Fibroblast of lung (primary cell): ENCODE measurements at regions not wholly inside any gene's neighbourhood (a gene's known extent, or its start where the extent isn't known, plus 50 kb on each side); places are given as distances from the start of the nearest gene placed in this dataset.
"Not testable (repeated sequence)": the region's sequence is repeated elsewhere in the genome, so short reads cannot be mapped to it uniquely, and the experiment has no call there.

Experiments
- DNase-seq, 2 donors: peaks; one replicate each; pipeline versions ENCODE4 v3.0.0 to v3.0.0-alpha.2; 2010; ENCODE audit warnings: low read depth in 2 of 2
- H2AFZ ChIP-seq: 2 replicates; pipeline ENCODE4 v1.5.1; 2012; ENCODE audit warnings: low read length, control low read depth, inconsistent platforms
- H3K27ac ChIP-seq: 2 replicates; pipeline ENCODE4 v1.5.1; 2011; ENCODE audit warnings: low read length, control low read depth; ENCODE audit not compliant: insufficient read depth
- H3K27me3 ChIP-seq: 2 replicates; pipeline ENCODE4 v1.5.1; 2011; ENCODE audit warnings: mild to moderate bottlenecking, low read length; ENCODE audit not compliant: control insufficient read depth, insufficient read depth
- H3K36me3 ChIP-seq: 2 replicates; pipeline ENCODE4 v1.5.1; 2011; ENCODE audit warnings: low read length; ENCODE audit not compliant: control insufficient read depth, insufficient read depth
- H3K4me1 ChIP-seq: 2 replicates; pipeline ENCODE4 v1.5.1; 2011; ENCODE audit warnings: low read length; ENCODE audit not compliant: control insufficient read depth, insufficient read depth; ENCODE audit errors: extremely low read depth
- H3K4me2 ChIP-seq: 2 replicates; pipeline ENCODE4 v1.5.1; 2011; ENCODE audit warnings: low read length, control low read depth; ENCODE audit not compliant: insufficient read depth; ENCODE audit errors: extremely low read depth
- H3K4me3 ChIP-seq, 4 experiments: fragments of 200-600 bp in 1 of 4; sonication (generic) in 1 of 4; replicated peaks in 1 of 4; 2 replicates each; pipeline ENCODE4 v1.5.1; 2011 to 2016; ENCODE audit warnings: low read length in 4 of 4, low read depth in 3 of 4, mild to moderate bottlenecking in 3 of 4, control low read depth in 2 of 4, inconsistent platforms in 1 of 4, mixed read lengths in 1 of 4; ENCODE audit not compliant: insufficient read depth in 1 of 4; ENCODE audit errors: control extremely low read depth in 1 of 4
- H3K79me2 ChIP-seq: 2 replicates; pipeline ENCODE4 v1.5.1; 2012; ENCODE audit warnings: mild to moderate bottlenecking, low read length, inconsistent platforms; ENCODE audit not compliant: control insufficient read depth, insufficient read depth
- H3K9ac ChIP-seq: 2 replicates; pipeline ENCODE4 v1.5.1; 2011; ENCODE audit warnings: mild to moderate bottlenecking, low read length, control low read depth; ENCODE audit not compliant: insufficient read depth
- H3K9me3 ChIP-seq: 2 replicates; pipeline ENCODE4 v1.5.1; 2012; ENCODE audit warnings: low read depth, low read length; ENCODE audit not compliant: control insufficient read depth, insufficient read depth
- H4K20me1 ChIP-seq: 2 replicates; pipeline ENCODE4 v1.5.1; 2011; ENCODE audit warnings: low read length; ENCODE audit not compliant: control insufficient read depth, insufficient read depth; ENCODE audit errors: extremely low read depth
- EZH2 ChIP-seq: IDR thresholded peaks from 2 replicates; pipeline ENCODE4 v1.5.1; 2012; ENCODE audit warnings: low read length, control low read depth, mild to moderate bottlenecking; ENCODE audit errors: missing control alignments
- TF ChIP-seq, protein P1 (sequence below), 2 donors: IDR thresholded peaks in 1 of 2; conservative IDR thresholded peaks in 1 of 2; 1 replicate in 1 of 2; 2 replicates in 1 of 2; pipeline ENCODE4 v1.5.1; 2011 to 2012; ENCODE audit warnings: low read length in 2 of 2, control low read depth in 1 of 2, inconsistent platforms in 1 of 2, low read depth in 1 of 2, mild to moderate bottlenecking in 1 of 2

DNA sequence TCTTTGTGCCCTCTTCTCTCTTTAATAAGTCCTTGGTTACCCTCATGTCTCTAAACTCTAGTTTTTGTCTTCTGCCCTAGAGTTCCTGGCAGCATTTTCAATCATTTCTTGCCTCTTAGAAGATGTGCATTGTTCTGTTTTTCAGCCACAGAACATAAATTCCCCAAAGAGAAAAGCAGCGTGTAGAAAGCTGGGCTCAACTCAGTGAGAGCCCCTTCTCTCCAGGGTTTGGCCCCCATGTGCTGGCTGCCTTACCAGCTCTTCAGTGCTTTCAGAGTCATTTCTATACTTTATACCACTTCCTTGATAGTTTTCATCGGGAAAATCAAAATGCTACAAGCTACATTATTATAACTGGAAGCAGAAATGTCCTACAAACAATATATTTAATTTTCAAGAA is 369.1 kb upstream of the GRM7 start:
- no peak overlapping the region for H3K27ac ChIP-seq
- no peak overlapping the region for H3K9ac ChIP-seq
- no peaks in the 10 kb centered on the region for H3K4me1 ChIP-seq
- H3K36me3 ChIP-seq: no peaks in the 10 kb centered on the region
- no peaks in the 10 kb centered on the region for H4K20me1 ChIP-seq
- H3K79me2 ChIP-seq: no peaks in the 10 kb centered on the region
- no peak overlapping the region for H2AFZ ChIP-seq
- H3K9me3 ChIP-seq: no peaks in the 10 kb centered on the region
- H3K4me3 ChIP-seq: no peak overlapping the region
- no peak for TF ChIP-seq EZH2
- TF ChIP-seq, protein P1, sequence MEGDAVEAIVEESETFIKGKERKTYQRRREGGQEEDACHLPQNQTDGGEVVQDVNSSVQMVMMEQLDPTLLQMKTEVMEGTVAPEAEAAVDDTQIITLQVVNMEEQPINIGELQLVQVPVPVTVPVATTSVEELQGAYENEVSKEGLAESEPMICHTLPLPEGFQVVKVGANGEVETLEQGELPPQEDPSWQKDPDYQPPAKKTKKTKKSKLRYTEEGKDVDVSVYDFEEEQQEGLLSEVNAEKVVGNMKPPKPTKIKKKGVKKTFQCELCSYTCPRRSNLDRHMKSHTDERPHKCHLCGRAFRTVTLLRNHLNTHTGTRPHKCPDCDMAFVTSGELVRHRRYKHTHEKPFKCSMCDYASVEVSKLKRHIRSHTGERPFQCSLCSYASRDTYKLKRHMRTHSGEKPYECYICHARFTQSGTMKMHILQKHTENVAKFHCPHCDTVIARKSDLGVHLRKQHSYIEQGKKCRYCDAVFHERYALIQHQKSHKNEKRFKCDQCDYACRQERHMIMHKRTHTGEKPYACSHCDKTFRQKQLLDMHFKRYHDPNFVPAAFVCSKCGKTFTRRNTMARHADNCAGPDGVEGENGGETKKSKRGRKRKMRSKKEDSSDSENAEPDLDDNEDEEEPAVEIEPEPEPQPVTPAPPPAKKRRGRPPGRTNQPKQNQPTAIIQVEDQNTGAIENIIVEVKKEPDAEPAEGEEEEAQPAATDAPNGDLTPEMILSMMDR (conservative IDR thresholded peaks at IDR 0.05 in 1 of 2, IDR thresholded peaks at IDR 0.05 in 1 of 2; ENCODE audit: low read depth in 1 of 2, low read length in 2 of 2): no peak
- no peaks in the 10 kb centered on the region for H3K27me3 ChIP-seq
- DNase-seq: no peak
- H3K4me2 ChIP-seq: no peak overlapping the region

DNA sequence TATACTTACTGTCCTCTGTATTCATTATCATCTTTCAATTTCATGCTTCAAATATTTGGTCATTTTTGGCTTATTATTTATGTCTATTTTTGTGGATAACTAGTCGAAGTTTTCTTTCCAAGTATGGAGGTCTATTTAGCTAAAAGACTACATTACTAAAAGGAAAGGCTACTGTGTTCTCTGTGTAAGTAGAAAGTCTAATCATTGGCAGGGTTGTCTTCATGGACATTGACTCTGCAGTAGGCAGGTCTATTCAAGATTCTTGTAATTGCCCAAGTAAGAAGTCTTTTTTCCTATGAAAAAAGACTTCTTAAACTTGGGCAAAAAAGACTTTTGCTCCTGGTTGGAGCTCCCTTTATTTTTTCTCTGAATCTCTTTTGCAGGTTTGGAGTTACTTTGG is 368.6 kb upstream of the GRM7 start:
- DNase-seq: no peak
- H2AFZ ChIP-seq: no peak overlapping the region
- H3K36me3 ChIP-seq: no peaks in the 10 kb centered on the region
- H3K79me2 ChIP-seq: no peaks in the 10 kb centered on the region
- H3K4me3 ChIP-seq: no peak overlapping the region
- H3K9ac ChIP-seq: no peak overlapping the region
- H4K20me1 ChIP-seq: no peaks in the 10 kb centered on the region
- H3K4me2 ChIP-seq: no peak overlapping the region
- H3K9me3 ChIP-seq: no peaks in the 10 kb centered on the region
- no peaks in the 10 kb centered on the region for H3K27me3 ChIP-seq
- H3K27ac ChIP-seq: no peak overlapping the region
- H3K4me1 ChIP-seq: no peaks in the 10 kb centered on the region
- TF ChIP-seq, protein P1 (conservative IDR thresholded peaks at IDR 0.05 in 1 of 2, IDR thresholded peaks at IDR 0.05 in 1 of 2; ENCODE audit: low read depth in 1 of 2, low read length in 2 of 2): no peak
- no peak for TF ChIP-seq EZH2

DNA sequence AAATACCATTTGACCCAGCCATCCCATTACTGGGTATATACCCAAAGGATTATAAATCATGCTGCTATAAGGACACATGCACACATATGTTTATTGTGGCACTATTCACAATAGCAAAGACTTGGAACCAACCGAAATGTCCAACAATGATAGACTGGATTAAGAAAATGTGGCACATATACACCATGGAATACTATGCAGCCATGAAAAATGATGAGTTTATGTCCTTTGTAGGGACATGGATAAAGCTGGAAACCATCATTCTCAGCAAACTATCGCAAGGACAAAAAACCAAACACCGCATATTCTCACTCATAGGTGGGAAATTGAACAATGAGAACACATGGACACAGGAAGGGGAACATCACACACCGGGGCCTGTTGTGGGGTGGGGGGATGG is 362.0 kb upstream of the GRM7 start:
- not testable (repeated sequence) for H3K36me3 ChIP-seq, H3K9ac ChIP-seq, H3K9me3 ChIP-seq, H2AFZ ChIP-seq, H3K79me2 ChIP-seq, H3K27me3 ChIP-seq, DNase-seq, H4K20me1 ChIP-seq, H3K4me3 ChIP-seq, H3K27ac ChIP-seq, H3K4me1 ChIP-seq, H3K4me2 ChIP-seq

DNA sequence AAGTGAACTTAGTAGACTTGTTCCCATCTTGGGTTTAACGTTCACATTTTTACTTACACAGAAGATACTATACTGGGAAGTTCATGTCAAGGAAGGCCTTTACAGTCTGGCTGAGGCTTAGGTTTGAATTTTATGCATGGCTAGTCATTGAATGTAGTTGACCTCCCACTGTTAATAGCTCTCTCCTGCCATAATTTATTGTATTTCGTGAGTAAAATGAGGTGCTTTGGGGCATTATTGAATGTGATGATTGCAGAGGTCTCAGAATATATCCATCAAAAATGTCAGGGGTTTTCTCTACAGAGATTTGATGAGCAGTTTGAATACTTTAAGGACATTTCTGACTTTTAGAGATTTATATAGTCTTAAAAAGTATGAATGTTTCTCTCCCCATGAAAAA is 356.6 kb upstream of the GRM7 start:
- no peak overlapping the region for H2AFZ ChIP-seq
- no peaks in the 10 kb centered on the region for H4K20me1 ChIP-seq
- no peak overlapping the region for H3K4me3 ChIP-seq
- TF ChIP-seq, protein P1 (conservative IDR thresholded peaks at IDR 0.05 in 1 of 2, IDR thresholded peaks at IDR 0.05 in 1 of 2; ENCODE audit: low read depth in 1 of 2, low read length in 2 of 2): no peak
- TF ChIP-seq EZH2: no peak
- H3K79me2 ChIP-seq: no peaks in the 10 kb centered on the region
- no peak overlapping the region for H3K4me2 ChIP-seq
- H3K27me3 ChIP-seq: no peaks in the 10 kb centered on the region
- DNase-seq: no peak
- H3K9me3 ChIP-seq: no peaks in the 10 kb centered on the region
- H3K9ac ChIP-seq: no peak overlapping the region
- H3K4me1 ChIP-seq: no peaks in the 10 kb centered on the region
- H3K36me3 ChIP-seq: no peaks in the 10 kb centered on the region
- H3K27ac ChIP-seq: no peak overlapping the region
